Activated CD4-positive, alpha-beta T cell treated with anti-CD3 and anti-CD28 coated beads, Interleukin-2, amount 10 ng/mL, durations not matched to agents 7 days and 5 days (primary cell): ENCODE measurements at regions not wholly inside any gene's neighbourhood (a gene's known extent, or its start where the extent isn't known, plus 50 kb on each side); places are given as distances from the start of the nearest gene placed in this dataset.

Experiments
- CTCF ChIA-PET: fragments of 350-600 bp; sonication (Branson Sonifier 250); formaldehyde crosslinking; loops from one replicate; lab custom pipeline; 2021; ENCODE audit warnings: antibody characterized with exemption; lab: Charles Lee
- POLR2A ChIA-PET: fragments of 350-600 bp; sonication (Branson Sonifier 250); formaldehyde crosslinking; loops from one replicate; lab custom pipeline; 2021; ENCODE audit warnings: antibody characterized with exemption; lab: Charles Lee
- DNase-seq: peaks from one replicate; pipeline ENCODE4 v3.0.0-alpha.2; 2020
- H3K27ac Mint-ChIP-seq: one replicate; pipeline ENCODE4 v1.8.0; 2021; ENCODE audit warnings: mild to moderate bottlenecking, moderate library complexity, mixed read lengths
- H3K27me3 Mint-ChIP-seq: one replicate; pipeline ENCODE4 v1.8.0; 2021; ENCODE audit warnings: mixed read lengths
- H3K36me3 Mint-ChIP-seq: one replicate; pipeline ENCODE4 v1.8.0; 2021; ENCODE audit warnings: low read depth, mixed read lengths
- H3K4me1 Mint-ChIP-seq: one replicate; pipeline ENCODE4 v1.8.0; 2021; ENCODE audit warnings: mixed read lengths
- H3K4me3 Mint-ChIP-seq: one replicate; pipeline ENCODE4 v1.8.0; 2021; ENCODE audit warnings: mild to moderate bottlenecking, moderate library complexity, mixed read lengths
- H3K9me3 Mint-ChIP-seq: one replicate; pipeline ENCODE4 v1.8.0; 2021; ENCODE audit warnings: mixed read lengths

- no peak overlapping the region for H3K4me3 Mint-ChIP-seq
- no peaks in the 10 kb centered on the region for H3K4me1 Mint-ChIP-seq
- DNase-seq: no peak
- no peaks in the 10 kb centered on the region for H3K36me3 Mint-ChIP-seq
- POLR2A ChIA-PET: no interaction called here
- CTCF ChIA-PET: no interaction called here
- H3K9me3 Mint-ChIP-seq: no peaks in the 10 kb centered on the region
- no peak overlapping the region for H3K27ac Mint-ChIP-seq
- H3K27me3 Mint-ChIP-seq: no peaks in the 10 kb centered on the region
These were observed 309.9 kb upstream of the SLITRK1 start for GRCh38 chr13:84192125-84192524.

DNA sequence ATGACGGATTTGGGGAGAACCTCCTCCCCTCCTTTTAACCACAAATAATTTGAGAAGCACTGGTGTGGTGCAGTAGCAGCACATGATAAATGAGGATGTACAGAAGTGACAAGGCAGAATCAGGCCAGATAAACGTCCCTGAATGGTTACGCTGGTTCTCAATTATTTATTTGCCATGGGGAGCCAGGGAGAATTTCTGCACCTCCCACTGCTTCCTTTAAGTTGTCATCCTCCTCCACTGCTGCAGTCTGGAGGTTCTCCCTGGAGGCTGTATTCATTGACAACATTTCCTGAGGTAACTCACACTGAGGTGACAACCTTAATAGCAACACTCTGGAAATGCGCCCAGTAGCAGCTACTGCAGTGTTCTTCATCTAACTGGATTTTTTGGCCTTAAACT, 308.9 kb upstream of the SLITRK1 start:
- Mint-ChIP-seq H3K4me1 (no peaks in the 10 kb centered on the region), H3K36me3 (no peaks in the 10 kb centered on the region), H3K9me3 (no peaks in the 10 kb centered on the region), H3K27me3 (no peaks in the 10 kb centered on the region), H3K27ac (no peak overlapping the region), H3K4me3 (no peak overlapping the region)
- ChIA-PET CTCF (no interaction called here), POLR2A (no interaction called here)
- DNase-seq: no peak

GRCh38 chr13:84187626-84188025, 305.4 kb upstream of the SLITRK1 start:
- no peaks in the 10 kb centered on the region for H3K4me1 Mint-ChIP-seq
- ChIA-PET CTCF (interaction anchor here (0.6 kb wide), 1 partner anchor 39 kb away, joined by 3 read pairs; no protein-coding TSS in a partner anchor), POLR2A (no interaction called here)
- H3K4me3 Mint-ChIP-seq: no peak overlapping the region
- H3K36me3 Mint-ChIP-seq: no peaks in the 10 kb centered on the region
- no peak overlapping the region for H3K27ac Mint-ChIP-seq
- H3K27me3 Mint-ChIP-seq: no peaks in the 10 kb centered on the region
- no peak for DNase-seq
- no peaks in the 10 kb centered on the region for H3K9me3 Mint-ChIP-seq

- H3K9me3 Mint-ChIP-seq: no peaks in the 10 kb centered on the region
- no peaks in the 10 kb centered on the region for H3K36me3 Mint-ChIP-seq
- H3K27ac Mint-ChIP-seq: no peak overlapping the region
- H3K27me3 Mint-ChIP-seq: no peaks in the 10 kb centered on the region
- CTCF ChIA-PET: no interaction called here
- no peak for DNase-seq
- POLR2A ChIA-PET: no interaction called here
- H3K4me3 Mint-ChIP-seq: no peak overlapping the region
- peaks cover 27% of the 10 kb centered on the region for H3K4me1 Mint-ChIP-seq
These were observed 257.4 kb upstream of the SLITRK1 start for GRCh38 chr13:84139561-84140158.

GRCh38 chr13:84137292-84137691, 255.0 kb upstream of the SLITRK1 start:
- Mint-ChIP-seq H3K4me1 (peaks cover 27% of the 10 kb centered on the region), H3K9me3 (no peaks in the 10 kb centered on the region), H3K27me3 (no peaks in the 10 kb centered on the region)

GRCh38 chr13:84136582-84136981, 254.3 kb upstream of the SLITRK1 start:
- no peaks in the 10 kb centered on the region for H3K36me3 Mint-ChIP-seq
- H3K27me3 Mint-ChIP-seq: no peaks in the 10 kb centered on the region
- H3K27ac Mint-ChIP-seq: peak overlapping the region; percentile 89
- no peaks in the 10 kb centered on the region for H3K9me3 Mint-ChIP-seq
- H3K4me1 Mint-ChIP-seq: peaks cover 27% of the 10 kb centered on the region
- POLR2A ChIA-PET: no interaction called here
- CTCF ChIA-PET: no interaction called here
- no peak for DNase-seq
- H3K4me3 Mint-ChIP-seq: no peak overlapping the region

More at GRCh38 chr13:84137292-84137691, 255.0 kb upstream of the SLITRK1 start:
- ChIA-PET POLR2A (no interaction called here), CTCF (no interaction called here)
- peak overlapping the region; percentile 48 for H3K4me3 Mint-ChIP-seq
- no peaks in the 10 kb centered on the region for H3K36me3 Mint-ChIP-seq
- peak overlapping the region; percentile 89 for H3K27ac Mint-ChIP-seq
- peak; percentile 80 for DNase-seq

DNA sequence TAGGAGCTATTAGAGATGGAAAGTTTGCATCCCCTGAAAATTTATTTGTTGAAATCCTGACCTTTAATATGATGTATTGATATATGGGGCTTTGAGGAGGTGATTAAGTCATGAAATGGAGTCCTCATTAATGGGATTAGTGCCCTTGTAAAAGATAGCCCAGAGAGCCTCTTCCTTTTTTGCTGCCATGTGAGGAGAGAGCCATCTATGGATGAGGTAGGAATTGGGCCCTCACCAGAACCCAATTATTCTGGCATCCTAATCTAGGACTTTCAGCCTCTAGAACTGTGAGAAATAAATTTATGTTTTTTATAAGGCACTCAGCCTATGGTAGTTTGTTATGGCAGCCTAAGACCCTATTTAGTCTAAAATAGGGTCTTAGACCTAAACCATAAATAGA, 250.2 kb upstream of the SLITRK1 start:
- H3K27me3 Mint-ChIP-seq: peaks cover 2% of the 10 kb centered on the region
- ChIA-PET CTCF (no interaction called here), POLR2A (no interaction called here)
- H3K9me3 Mint-ChIP-seq: no peaks in the 10 kb centered on the region
- H3K27ac Mint-ChIP-seq: no peak overlapping the region
- DNase-seq: no peak
- peaks cover 18% of the 10 kb centered on the region for H3K4me1 Mint-ChIP-seq
- H3K36me3 Mint-ChIP-seq: no peaks in the 10 kb centered on the region
- no peak overlapping the region for H3K4me3 Mint-ChIP-seq

DNA sequence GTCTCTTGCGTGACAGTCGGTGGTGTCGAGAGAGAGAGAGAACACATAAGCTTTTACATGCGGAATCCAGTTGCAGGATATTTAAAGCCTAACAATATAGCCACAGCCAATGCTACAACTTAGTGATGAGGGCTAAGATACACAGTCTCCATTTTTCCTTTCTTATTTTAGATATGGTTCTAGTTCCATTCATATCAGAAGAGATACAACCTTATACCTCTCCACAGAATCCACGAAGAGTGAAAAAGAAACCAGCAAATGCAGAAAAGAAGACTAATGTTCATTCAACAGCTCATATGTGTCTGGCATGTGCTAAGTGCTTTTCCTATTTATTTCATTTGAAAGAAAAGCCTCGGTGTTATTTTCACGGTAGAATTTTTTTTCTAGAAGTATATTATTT, 249.0 kb upstream of the SLITRK1 start:
- Mint-ChIP-seq H3K4me3 (no peak overlapping the region), H3K4me1 (peaks cover 5% of the 10 kb centered on the region), H3K36me3 (no peaks in the 10 kb centered on the region), H3K27me3 (peaks cover 2% of the 10 kb centered on the region), H3K9me3 (no peaks in the 10 kb centered on the region), H3K27ac (no peak overlapping the region)
- CTCF ChIA-PET: no interaction called here
- no peak for DNase-seq
- POLR2A ChIA-PET: no interaction called here

DNA sequence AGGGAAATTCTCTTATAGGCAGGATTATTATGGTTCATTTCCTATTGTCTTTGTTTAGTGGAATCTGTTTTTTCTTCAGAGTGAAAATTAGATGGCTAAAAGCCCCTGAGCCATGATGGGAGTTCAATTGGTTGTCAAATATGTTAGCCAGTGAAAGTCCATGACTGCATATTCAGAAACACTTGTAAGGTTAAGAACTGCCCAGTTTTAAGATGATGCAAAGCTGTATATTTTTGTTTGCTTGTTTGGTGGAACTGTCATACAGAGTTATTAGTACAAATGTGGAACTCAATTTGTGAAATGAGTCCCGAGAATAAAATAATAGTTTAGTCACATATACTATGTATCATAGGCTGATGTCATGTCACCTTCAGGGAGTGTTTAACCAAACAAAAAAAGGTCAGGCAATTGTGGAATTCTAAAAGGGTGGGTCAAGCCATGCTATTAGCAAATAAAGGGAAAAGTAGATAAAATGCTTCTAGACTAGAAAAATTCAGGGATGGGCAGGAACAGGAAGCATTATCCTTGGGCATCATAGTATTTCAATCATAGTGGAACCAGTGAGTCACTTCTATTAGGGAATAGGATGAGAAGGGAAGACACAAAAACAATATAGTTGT, 248.3 kb upstream of the SLITRK1 start:
- POLR2A ChIA-PET: no interaction called here
- CTCF ChIA-PET: no interaction called here
- Mint-ChIP-seq H3K9me3 (no peaks in the 10 kb centered on the region), H3K27ac (no peak overlapping the region), H3K4me1 (peaks cover 1% of the 10 kb centered on the region), H3K36me3 (no peaks in the 10 kb centered on the region), H3K4me3 (no peak overlapping the region), H3K27me3 (peaks cover 2% of the 10 kb centered on the region)
- DNase-seq: no peak

- peaks cover 2% of the 10 kb centered on the region for H3K27me3 Mint-ChIP-seq
- no peak for DNase-seq
- no peak overlapping the region for H3K4me3 Mint-ChIP-seq
- H3K9me3 Mint-ChIP-seq: no peaks in the 10 kb centered on the region
- no peak overlapping the region for H3K27ac Mint-ChIP-seq
- ChIA-PET CTCF (no interaction called here), POLR2A (no interaction called here)
- H3K36me3 Mint-ChIP-seq: no peaks in the 10 kb centered on the region
- no peaks in the 10 kb centered on the region for H3K4me1 Mint-ChIP-seq
These were observed 247.7 kb upstream of the SLITRK1 start for GRCh38 chr13:84129966-84130365.

DNA sequence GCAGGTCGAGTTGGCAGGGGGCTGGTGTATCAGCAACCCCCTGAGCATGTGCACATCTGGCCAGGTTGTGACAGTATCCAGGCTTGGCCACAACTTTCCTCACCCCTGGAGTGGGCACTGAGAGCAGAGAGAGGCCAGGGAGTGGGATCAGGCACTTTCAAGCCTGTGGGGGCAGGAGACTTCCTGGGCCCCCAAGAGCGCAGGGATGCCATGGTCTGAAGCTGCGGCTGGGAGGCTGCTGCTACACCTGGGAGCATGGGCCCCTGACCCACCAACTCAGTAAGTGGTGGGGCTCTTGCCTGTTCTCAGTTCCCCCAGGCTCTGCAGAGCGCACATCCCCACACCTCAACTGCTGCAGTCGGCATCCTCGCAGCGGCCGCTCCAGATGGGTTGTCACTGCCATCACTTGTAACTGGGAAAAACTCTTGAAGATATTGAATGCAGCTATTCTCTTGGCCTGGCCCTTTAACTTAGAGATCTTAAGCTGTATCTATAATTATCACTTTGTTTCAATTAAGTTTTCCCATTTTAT, 245.4 kb upstream of the SLITRK1 start:
- POLR2A ChIA-PET: no interaction called here
- Mint-ChIP-seq H3K4me1 (no peaks in the 10 kb centered on the region), H3K27ac (no peak overlapping the region), H3K36me3 (no peaks in the 10 kb centered on the region), H3K27me3 (peaks cover 2% of the 10 kb centered on the region), H3K9me3 (no peaks in the 10 kb centered on the region), H3K4me3 (no peak overlapping the region)
- CTCF ChIA-PET: no interaction called here
- no peak for DNase-seq

DNA sequence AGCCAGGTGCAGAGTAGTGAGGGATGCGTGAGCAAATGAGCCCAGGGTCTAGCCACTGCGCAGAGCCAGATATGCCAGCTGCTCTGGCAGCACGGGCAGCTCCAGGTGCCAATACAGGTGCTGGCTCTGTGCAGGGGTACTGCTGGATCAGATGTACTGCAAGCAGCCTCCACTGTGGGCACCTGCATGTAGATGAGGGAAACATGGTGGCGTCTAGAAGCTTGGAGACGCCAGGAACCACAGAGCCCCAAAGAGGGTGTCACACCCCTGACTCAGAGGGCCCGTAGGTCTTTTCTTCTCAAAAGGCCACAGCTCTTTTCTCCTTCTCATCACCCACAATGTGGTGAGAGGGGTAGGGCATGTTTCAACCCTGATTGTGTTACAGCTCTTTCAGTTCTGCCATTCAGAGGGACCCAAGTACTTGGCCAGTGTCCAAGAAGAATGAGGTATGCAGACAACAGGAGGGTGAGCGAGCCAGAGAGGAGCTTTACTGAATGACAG, 244.4 kb upstream of the SLITRK1 start:
- Mint-ChIP-seq H3K27ac (no peak overlapping the region), H3K27me3 (peaks cover 2% of the 10 kb centered on the region), H3K36me3 (no peaks in the 10 kb centered on the region), H3K4me1 (no peaks in the 10 kb centered on the region), H3K4me3 (no peak overlapping the region), H3K9me3 (no peaks in the 10 kb centered on the region)
- CTCF ChIA-PET: no interaction called here
- DNase-seq: no peak
- POLR2A ChIA-PET: no interaction called here

DNA sequence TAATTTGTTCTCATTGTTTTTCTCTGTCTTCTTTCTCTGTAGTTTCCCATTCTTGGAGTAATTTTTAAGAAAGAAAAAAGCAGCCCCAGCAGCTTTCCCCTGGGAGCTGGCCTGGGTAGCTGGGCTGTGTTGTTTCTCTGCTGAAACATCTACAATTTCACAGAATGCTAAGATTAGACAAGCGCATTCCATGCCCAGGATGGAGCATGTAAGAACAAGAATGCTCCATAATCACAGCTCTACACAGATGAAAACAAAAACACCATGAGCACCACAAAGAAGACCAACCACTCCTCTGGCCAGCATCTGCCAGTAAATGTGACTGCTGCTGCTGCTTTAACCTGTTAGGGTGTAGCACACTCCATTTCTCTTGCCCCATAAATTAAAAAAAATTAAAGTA, 239.2 kb upstream of the SLITRK1 start:
- POLR2A ChIA-PET: no interaction called here
- H3K27ac Mint-ChIP-seq: no peak overlapping the region
- CTCF ChIA-PET: no interaction called here
- no peaks in the 10 kb centered on the region for H3K36me3 Mint-ChIP-seq
- H3K27me3 Mint-ChIP-seq: peaks cover 2% of the 10 kb centered on the region
- DNase-seq: no peak
- no peak overlapping the region for H3K4me3 Mint-ChIP-seq
- no peaks in the 10 kb centered on the region for H3K4me1 Mint-ChIP-seq
- H3K9me3 Mint-ChIP-seq: no peaks in the 10 kb centered on the region
